ENCODE measurements at regions not wholly inside any gene's neighbourhood (a gene's known extent, or its start where the extent isn't known, plus 50 kb on each side); places are given as distances from the start of the nearest gene placed in this dataset.
"Not testable (repeated sequence)": the region's sequence is repeated elsewhere in the genome, so short reads cannot be mapped to it uniquely, and the experiment has no call there.

- Histone ChIP-seq H3K4me1 (ENCODE audit: control insufficient read depth, insufficient read depth, low read length) (no peaks in the 10 kb centered on the region), H3K9me3 (ENCODE audit: control insufficient read depth, low read length) (peaks cover 4% of the 10 kb centered on the region), H3K27me3 (replicated peaks; ENCODE audit: control insufficient read depth, insufficient read depth, low read length) (peaks cover 28% of the 10 kb centered on the region), H3K4me3 (ENCODE audit: low read length) (no peak overlapping the region), H3K9ac (ENCODE audit: low read length) (no peak overlapping the region), H3K36me3 (ENCODE audit: control insufficient read depth, insufficient read depth, low read length, severe bottlenecking) (no peaks in the 10 kb centered on the region)
- DNase-seq (ENCODE audit: low read depth) = no peak
These were observed 73.2 kb downstream of the RMI2 start for GRCh38 chr16:11418506-11418905.

- H3K9ac ChIP-seq (ENCODE audit: low read length); DNase-seq (ENCODE audit: low read depth); H3K36me3 ChIP-seq (ENCODE audit: control insufficient read depth, insufficient read depth, low read length, severe bottlenecking); H3K4me3 ChIP-seq (ENCODE audit: low read length); H3K4me1 ChIP-seq (ENCODE audit: control insufficient read depth, insufficient read depth, low read length); H3K9me3 ChIP-seq (ENCODE audit: control insufficient read depth, low read length): not testable (repeated sequence)
- H3K27me3 ChIP-seq (replicated peaks; ENCODE audit: control insufficient read depth, insufficient read depth, low read length) = peaks cover 30% of the 10 kb centered on the region
These were observed 74.8 kb downstream of the RMI2 start for GRCh38 chr16:11420067-11420466.

- Histone ChIP-seq H3K4me1 (ENCODE audit: control insufficient read depth, insufficient read depth, low read length) (no peaks in the 10 kb centered on the region), H3K27me3 (replicated peaks; ENCODE audit: control insufficient read depth, insufficient read depth, low read length) (peaks cover 26% of the 10 kb centered on the region), H3K9ac (ENCODE audit: low read length) (no peak overlapping the region), H3K36me3 (ENCODE audit: control insufficient read depth, insufficient read depth, low read length, severe bottlenecking) (no peaks in the 10 kb centered on the region), H3K4me3 (ENCODE audit: low read length) (no peak overlapping the region), H3K9me3 (ENCODE audit: control insufficient read depth, low read length) (peaks cover 4% of the 10 kb centered on the region)
- no peak for DNase-seq (ENCODE audit: low read depth)
These were observed 75.6 kb downstream of the RMI2 start for GRCh38 chr16:11420895-11421294.

- H3K27me3 ChIP-seq (replicated peaks; ENCODE audit: control insufficient read depth, insufficient read depth, low read length) = peaks cover 31% of the 10 kb centered on the region
- no peak overlapping the region for H3K4me3 ChIP-seq (ENCODE audit: low read length)
- no peaks in the 10 kb centered on the region for H3K36me3 ChIP-seq (ENCODE audit: control insufficient read depth, insufficient read depth, low read length, severe bottlenecking)
- DNase-seq (ENCODE audit: low read depth) = no peak
- no peaks in the 10 kb centered on the region for H3K4me1 ChIP-seq (ENCODE audit: control insufficient read depth, insufficient read depth, low read length)
- peaks cover 4% of the 10 kb centered on the region for H3K9me3 ChIP-seq (ENCODE audit: control insufficient read depth, low read length)
- no peak overlapping the region for H3K9ac ChIP-seq (ENCODE audit: low read length)
These were observed 77.4 kb downstream of the RMI2 start for GRCh38 chr16:11422381-11423314.

- Histone ChIP-seq H3K4me3 (ENCODE audit: low read length) (no peak overlapping the region), H3K9me3 (ENCODE audit: control insufficient read depth, low read length) (peaks cover 4% of the 10 kb centered on the region), H3K36me3 (ENCODE audit: control insufficient read depth, insufficient read depth, low read length, severe bottlenecking) (no peaks in the 10 kb centered on the region), H3K9ac (ENCODE audit: low read length) (no peak overlapping the region), H3K27me3 (replicated peaks; ENCODE audit: control insufficient read depth, insufficient read depth, low read length) (peaks cover 33% of the 10 kb centered on the region), H3K4me1 (ENCODE audit: control insufficient read depth, insufficient read depth, low read length) (no peaks in the 10 kb centered on the region)
- no peak for DNase-seq (ENCODE audit: low read depth)
These were observed 78.3 kb downstream of the RMI2 start for GRCh38 chr16:11423315-11424117.

- Histone ChIP-seq H3K4me3 (ENCODE audit: low read length) (no peak overlapping the region), H3K9me3 (ENCODE audit: control insufficient read depth, low read length) (no peaks in the 10 kb centered on the region), H3K4me1 (ENCODE audit: control insufficient read depth, insufficient read depth, low read length) (no peaks in the 10 kb centered on the region), H3K27me3 (replicated peaks; ENCODE audit: control insufficient read depth, insufficient read depth, low read length) (peaks cover 37% of the 10 kb centered on the region), H3K9ac (ENCODE audit: low read length) (no peak overlapping the region), H3K36me3 (ENCODE audit: control insufficient read depth, insufficient read depth, low read length, severe bottlenecking) (no peaks in the 10 kb centered on the region)
- no peak for DNase-seq (ENCODE audit: low read depth)
These were observed 78.8 kb downstream of the RMI2 start for GRCh38 chr16:11424118-11424460.

- no peak overlapping the region for H3K4me3 ChIP-seq (ENCODE audit: low read length)
- H3K4me1 ChIP-seq (ENCODE audit: control insufficient read depth, insufficient read depth, low read length) = no peaks in the 10 kb centered on the region
- H3K36me3 ChIP-seq (ENCODE audit: control insufficient read depth, insufficient read depth, low read length, severe bottlenecking) = no peaks in the 10 kb centered on the region
- no peak for DNase-seq (ENCODE audit: low read depth)
- H3K27me3 ChIP-seq (replicated peaks; ENCODE audit: control insufficient read depth, insufficient read depth, low read length) = peaks cover 39% of the 10 kb centered on the region
- H3K9ac ChIP-seq (ENCODE audit: low read length) = no peak overlapping the region
- H3K9me3 ChIP-seq (ENCODE audit: control insufficient read depth, low read length) = no peaks in the 10 kb centered on the region
These were observed 79.9 kb downstream of the RMI2 start for GRCh38 chr16:11425140-11425539.

GRCh38 chr16:11428623-11428953 lies 83.3 kb downstream of the RMI2 start:
- Histone ChIP-seq H3K27me3 (replicated peaks; ENCODE audit: control insufficient read depth, insufficient read depth, low read length) (peaks cover 36% of the 10 kb centered on the region), H3K36me3 (ENCODE audit: control insufficient read depth, insufficient read depth, low read length, severe bottlenecking) (no peaks in the 10 kb centered on the region)

GRCh38 chr16:11429123-11429522 lies 83.9 kb downstream of the RMI2 start:
- Histone ChIP-seq H3K36me3 (ENCODE audit: control insufficient read depth, insufficient read depth, low read length, severe bottlenecking) (no peaks in the 10 kb centered on the region), H3K27me3 (replicated peaks; ENCODE audit: control insufficient read depth, insufficient read depth, low read length) (peaks cover 39% of the 10 kb centered on the region)

More at GRCh38 chr16:11428623-11428953, 83.3 kb downstream of the RMI2 start:
- Histone ChIP-seq H3K4me1 (ENCODE audit: control insufficient read depth, insufficient read depth, low read length) (no peaks in the 10 kb centered on the region), H3K9me3 (ENCODE audit: control insufficient read depth, low read length) (peaks cover 13% of the 10 kb centered on the region), H3K4me3 (ENCODE audit: low read length) (no peak overlapping the region), H3K9ac (ENCODE audit: low read length) (no peak overlapping the region)
- DNase-seq (ENCODE audit: low read depth) = no peak

GRCh38 chr16:11429823-11430222 lies 84.6 kb downstream of the RMI2 start:
- H3K9ac ChIP-seq (ENCODE audit: low read length) = no peak overlapping the region
- H3K4me3 ChIP-seq (ENCODE audit: low read length) = no peak overlapping the region
- no peak for DNase-seq (ENCODE audit: low read depth)
- H3K4me1 ChIP-seq (ENCODE audit: control insufficient read depth, insufficient read depth, low read length) = no peaks in the 10 kb centered on the region
- H3K36me3 ChIP-seq (ENCODE audit: control insufficient read depth, insufficient read depth, low read length, severe bottlenecking) = no peaks in the 10 kb centered on the region
- H3K27me3 ChIP-seq (replicated peaks; ENCODE audit: control insufficient read depth, insufficient read depth, low read length) = peaks cover 35% of the 10 kb centered on the region
- peaks cover 13% of the 10 kb centered on the region for H3K9me3 ChIP-seq (ENCODE audit: control insufficient read depth, low read length)

More at GRCh38 chr16:11429123-11429522, 83.9 kb downstream of the RMI2 start:
- Histone ChIP-seq H3K4me1 (ENCODE audit: control insufficient read depth, insufficient read depth, low read length) (no peaks in the 10 kb centered on the region), H3K9me3 (ENCODE audit: control insufficient read depth, low read length) (peaks cover 13% of the 10 kb centered on the region), H3K4me3 (ENCODE audit: low read length) (no peak overlapping the region), H3K9ac (ENCODE audit: low read length) (no peak overlapping the region)
- DNase-seq (ENCODE audit: low read depth) = no peak

GRCh38 chr16:11430601-11431317 lies 85.5 kb downstream of the RMI2 start:
- no peaks in the 10 kb centered on the region for H3K4me1 ChIP-seq (ENCODE audit: control insufficient read depth, insufficient read depth, low read length)

More at GRCh38 chr16:11430601-11431317, 85.5 kb downstream of the RMI2 start:
- no peak for DNase-seq (ENCODE audit: low read depth)
- Histone ChIP-seq H3K27me3 (replicated peaks; ENCODE audit: control insufficient read depth, insufficient read depth, low read length) (peaks cover 36% of the 10 kb centered on the region), H3K9ac (ENCODE audit: low read length) (no peak overlapping the region), H3K4me3 (ENCODE audit: low read length) (no peak overlapping the region), H3K36me3 (ENCODE audit: control insufficient read depth, insufficient read depth, low read length, severe bottlenecking) (no peaks in the 10 kb centered on the region), H3K9me3 (ENCODE audit: control insufficient read depth, low read length) (peaks cover 13% of the 10 kb centered on the region)
